NB4 (cell line): ENCODE measurements at regions not wholly inside any gene's neighbourhood (a gene's known extent, or its start where the extent isn't known, plus 50 kb on each side); places are given as distances from the start of the nearest gene placed in this dataset.

Experiments
- CTCF ChIP-seq: IDR thresholded peaks from one replicate; pipeline ENCODE4 v1.5.1; 2012; ENCODE audit warnings: low read depth, low read length
- MAX ChIP-seq: IDR thresholded peaks from 2 replicates; pipeline ENCODE4 v1.6.1; 2011; ENCODE audit warnings: low read depth, low read length
- MYC ChIP-seq: IDR thresholded peaks from 2 replicates; pipeline ENCODE4 v1.6.1; 2011; ENCODE audit warnings: low read depth, low read length
- POLR2A ChIP-seq: IDR thresholded peaks from 2 replicates; pipeline ENCODE4 v1.6.1; 2011; ENCODE audit warnings: mild to moderate bottlenecking; ENCODE audit not compliant: insufficient read length; ENCODE audit errors: extremely low read depth

DNA sequence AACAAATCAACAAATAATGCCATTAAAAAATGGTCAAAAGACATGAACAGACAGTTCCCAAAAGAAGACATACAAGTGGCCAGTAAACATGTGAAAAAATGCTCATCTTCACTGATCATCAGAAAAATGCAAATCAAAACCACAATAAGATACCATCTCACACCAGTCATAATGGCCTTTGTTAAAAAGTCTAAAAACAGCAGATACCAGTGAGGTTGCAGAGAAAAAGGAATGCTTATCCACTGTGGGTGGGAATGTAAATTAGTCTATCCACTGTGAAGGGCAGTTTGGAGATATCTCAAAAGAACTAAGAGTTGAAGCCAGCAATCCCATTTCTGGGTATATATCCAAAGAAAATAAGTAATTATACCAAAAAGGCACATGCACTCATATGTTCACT, 668.1 kb upstream of the CPEB2 start:
- TF ChIP-seq CTCF (no peak), POLR2A (no peak), MAX (no peak), MYC (no peak)
